T-helper 2 cell (primary cell): ENCODE measurements at regions not wholly inside any gene's neighbourhood (a gene's known extent, or its start where the extent isn't known, plus 50 kb on each side); places are given as distances from the start of the nearest gene placed in this dataset.

Experiments
- DNase-seq, 5 experiments: peaks; one replicate each; pipeline versions ENCODE4 v3.0.0 to v3.0.0-alpha.2; 2012 to 2022

DNA sequence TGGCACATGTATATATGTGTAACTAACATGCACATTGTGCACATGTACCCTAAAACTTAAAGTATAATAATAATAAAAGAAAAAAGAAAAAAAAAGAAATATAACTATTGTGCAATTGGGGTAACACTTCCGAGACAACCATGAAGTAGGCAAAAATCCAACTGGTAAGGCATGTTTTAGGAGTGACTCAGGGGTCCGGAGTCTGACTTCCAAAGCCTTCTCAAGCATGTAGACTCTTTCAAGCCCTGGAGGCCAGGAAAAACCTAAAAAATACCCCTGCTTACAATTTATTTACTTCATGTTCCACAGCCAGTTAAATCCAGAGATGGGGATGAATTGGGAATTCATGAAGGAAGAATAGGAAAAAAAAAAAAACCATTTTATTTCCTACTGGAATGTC is 161.3 kb upstream of the PHACTR1 start:
- DNase-seq: no peak

DNA sequence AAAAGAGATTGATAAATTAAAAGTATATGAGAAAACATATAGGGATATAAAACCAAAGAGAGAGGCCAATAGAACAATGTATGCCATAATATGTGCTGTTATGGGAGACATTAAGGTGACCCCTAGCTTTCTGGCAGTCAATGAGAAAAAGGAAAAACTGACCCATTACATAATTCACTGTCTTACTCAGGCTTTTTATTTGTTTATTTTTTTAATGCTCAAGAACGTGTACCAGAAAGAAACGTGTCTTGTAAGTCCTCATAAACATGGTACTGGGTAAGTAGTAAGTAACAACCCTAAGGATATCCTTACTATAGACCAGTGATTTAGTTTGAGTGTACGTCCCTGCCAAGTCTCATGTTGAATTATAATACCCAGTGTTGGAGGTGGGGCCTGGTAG is 160.8 kb upstream of the PHACTR1 start:
- no peak for DNase-seq

DNA sequence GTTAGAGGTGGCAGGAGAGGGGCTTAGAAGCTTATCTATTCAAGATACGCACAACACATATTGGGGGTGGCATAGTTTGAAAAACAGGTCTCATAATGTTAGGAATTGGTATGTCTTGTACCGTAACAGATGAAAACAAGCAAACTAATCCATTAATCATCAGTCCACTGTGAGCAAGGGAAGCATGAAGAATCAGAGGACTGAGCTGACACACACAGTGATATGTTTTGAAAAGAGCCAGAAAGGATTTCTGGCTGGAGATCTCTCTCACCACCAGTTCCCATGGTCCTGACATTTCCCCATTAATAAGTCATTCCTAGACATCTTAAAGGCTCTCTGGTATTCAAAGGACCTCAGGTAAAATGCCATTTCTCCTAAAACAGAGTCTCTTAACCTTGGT is 158.8 kb upstream of the PHACTR1 start:
- no peak for DNase-seq

DNA sequence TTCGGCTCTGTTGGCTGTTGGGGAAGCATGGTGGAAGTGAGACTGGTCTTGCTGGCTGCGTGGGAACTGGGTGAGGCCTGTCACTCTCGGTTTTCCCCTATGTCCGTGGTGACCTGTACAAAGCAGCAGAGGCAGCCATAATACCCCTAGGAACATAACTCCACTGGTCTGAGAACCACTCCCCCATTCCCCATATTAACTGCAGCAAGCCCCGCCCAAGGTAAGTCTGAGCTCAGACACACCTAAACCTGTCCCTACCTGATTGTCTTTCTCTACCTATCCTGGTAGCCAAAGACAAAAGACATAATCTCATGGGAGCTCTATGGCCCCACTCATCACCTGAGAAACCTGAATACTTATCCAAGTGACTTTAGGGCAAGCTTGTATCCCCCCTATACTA is 156.3 kb upstream of the PHACTR1 start:
- no peak for DNase-seq

DNA sequence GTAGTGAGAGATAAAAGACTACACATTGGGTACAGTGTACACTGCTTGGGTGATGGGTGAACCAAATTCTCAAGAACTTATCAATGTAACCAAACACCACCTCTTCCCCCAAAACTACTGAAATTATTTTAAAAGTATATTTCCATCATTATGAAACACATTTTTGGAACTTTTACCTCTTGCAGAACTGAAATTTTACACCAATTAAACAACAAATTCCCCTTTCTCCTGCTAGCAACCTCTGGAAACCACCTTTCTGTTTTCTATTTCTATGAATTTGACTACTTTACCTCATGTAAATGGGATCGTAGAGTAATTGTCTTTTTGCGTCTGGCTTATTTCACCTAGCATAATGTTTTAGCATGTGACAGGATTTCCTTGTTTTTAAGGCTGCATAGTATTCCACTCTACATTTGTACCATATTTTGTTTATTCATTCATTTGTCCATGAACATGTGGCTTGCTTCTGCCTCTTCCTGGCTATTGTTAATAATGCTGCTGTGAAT is 149.9 kb upstream of the PHACTR1 start:
- no peak for DNase-seq

DNA sequence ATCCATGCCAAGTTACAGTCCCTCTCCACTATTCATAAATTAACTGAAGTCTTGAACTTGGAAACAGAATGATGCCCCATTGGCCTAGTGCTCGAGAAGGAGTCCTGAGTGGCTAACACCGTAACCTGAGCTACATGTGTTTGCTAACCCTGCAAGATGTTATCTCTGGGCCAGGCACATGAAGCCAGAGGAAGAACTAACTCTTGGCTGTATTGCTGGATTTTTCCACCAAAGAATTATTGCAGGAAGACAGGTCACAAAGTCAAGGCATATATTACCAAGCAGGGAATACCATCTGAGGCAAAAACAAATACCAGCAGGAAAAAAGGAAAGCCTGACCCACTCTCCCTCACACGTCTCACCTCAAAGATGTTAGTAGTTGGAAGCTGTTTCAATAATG is 148.9 kb upstream of the PHACTR1 start:
- DNase-seq: no peak

DNA sequence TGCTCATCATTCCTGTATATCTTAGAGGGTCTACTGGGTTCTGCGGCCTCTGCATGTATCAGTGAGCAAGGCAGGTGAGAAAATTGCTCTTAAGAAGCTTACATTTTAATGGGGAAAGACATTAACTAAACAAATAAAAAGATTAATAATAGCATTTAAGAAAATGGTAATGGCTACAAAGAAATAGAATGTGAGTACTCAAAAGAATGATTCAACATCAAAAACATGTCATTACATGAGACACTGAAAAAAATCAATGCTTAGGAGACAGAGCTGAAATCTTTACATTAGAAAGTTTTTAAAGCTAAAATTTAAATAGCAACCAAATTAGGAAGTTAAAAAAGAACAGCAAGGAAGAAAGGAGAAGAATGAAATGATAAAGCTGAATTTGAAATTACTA is 146.9 kb upstream of the PHACTR1 start:
- no peak for DNase-seq

DNA sequence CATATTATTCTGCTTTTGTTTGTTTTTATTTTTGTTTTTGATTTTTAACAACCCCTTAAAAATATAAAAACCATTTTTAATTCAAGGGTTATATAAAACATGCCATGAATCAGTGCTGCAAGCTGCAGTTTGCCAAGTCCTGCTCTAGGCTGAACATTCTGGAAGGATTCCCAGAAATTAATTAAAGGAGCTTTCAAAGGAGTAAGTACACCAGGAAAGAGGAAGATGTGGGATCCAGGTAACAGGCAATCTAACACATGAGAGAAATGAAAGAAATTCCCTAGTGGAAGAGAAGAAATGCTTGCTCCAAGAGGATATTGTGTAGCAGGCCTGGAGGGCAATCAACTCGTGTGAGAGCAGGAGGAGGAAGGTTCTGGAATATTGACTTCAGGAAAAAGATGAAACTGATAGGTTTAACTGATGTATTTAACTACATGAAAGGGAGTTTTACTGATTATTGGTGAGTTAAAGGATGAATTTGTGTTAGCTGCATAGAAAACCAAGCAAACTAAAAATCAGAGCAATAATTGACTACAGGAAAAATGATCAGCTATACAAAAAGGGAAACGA is 146.0 kb upstream of the PHACTR1 start:
- DNase-seq: no peak

DNA sequence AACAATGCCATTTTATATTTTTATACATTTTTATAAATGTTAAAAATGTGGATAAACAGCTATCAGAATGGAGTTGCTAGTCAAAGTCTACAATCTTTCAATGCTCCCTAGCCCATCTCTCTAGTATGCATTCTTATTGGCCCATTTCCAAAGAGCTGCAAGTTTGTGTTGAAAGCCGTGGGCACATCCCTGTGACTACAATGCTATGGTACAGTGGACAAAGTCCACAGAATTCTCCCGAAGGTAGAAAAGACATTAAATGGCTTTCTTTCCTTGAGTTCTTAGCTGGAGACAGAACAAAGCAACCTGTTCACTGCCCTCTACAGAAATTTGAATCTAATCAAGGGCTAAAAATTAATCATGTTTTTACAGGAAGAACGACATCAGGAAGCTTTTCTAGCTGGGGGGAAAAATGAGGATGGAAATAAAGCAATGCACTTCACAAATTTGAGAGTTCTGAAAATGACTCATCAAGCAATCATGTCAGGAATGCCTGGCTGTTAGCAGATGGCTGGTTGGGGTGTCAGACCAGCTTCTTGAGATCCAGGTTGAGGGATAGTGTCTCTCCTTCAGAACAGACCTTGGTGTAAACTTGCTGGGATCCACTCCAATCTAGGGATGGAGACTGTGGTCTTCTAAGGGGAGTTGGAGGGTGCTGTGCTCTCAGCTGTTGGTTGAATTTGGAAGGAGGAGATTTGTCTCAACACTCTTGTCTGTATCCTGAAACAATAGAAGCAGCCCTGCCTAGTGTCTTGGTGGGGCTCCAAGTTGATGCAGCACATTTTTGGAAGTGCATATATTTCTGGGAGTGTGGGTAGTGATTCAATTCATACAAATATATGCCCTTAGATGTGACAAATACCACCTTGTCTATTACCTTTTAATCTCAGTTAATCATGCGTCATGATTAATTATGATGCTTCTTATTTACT is 143.4 kb upstream of the PHACTR1 start:
- DNase-seq: no peak

DNA sequence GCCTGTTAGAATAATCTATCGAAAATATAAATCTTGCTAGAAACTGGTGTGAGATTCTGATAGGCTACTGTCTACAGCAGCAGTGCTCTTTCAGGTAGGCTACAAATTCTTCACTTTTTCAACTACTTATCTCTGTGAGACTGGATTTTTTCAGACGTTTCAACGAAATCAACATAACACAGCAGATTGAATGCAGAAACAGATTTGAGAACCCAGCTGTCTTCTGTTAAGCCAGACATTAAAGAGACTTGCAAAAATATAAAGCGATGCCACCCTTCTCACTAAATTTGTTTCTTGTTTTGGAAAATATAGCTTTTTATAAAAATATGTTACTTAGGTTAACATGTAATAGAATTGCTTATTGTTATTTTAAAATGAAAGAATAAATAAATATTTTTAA is 140.6 kb upstream of the PHACTR1 start:
- no peak for DNase-seq

DNA sequence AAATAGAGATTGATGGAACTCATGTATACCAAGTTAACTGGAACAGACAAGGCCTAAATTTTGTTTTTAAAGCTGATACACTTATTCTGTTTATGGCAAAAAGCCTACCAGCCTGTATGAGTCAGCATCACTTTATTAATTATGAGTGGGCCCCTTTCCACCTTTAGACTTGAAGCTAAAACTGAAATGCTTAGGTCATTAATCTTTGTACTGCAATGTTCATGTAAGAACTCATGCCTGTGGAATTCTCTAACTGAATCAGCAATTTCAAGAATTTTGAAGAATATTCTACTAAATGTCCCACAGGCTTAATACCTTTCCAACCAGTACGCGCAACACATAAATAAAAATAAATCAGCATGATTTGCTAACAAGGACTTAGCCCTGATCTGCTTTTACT is 140.2 kb upstream of the PHACTR1 start:
- DNase-seq: no peak

DNA sequence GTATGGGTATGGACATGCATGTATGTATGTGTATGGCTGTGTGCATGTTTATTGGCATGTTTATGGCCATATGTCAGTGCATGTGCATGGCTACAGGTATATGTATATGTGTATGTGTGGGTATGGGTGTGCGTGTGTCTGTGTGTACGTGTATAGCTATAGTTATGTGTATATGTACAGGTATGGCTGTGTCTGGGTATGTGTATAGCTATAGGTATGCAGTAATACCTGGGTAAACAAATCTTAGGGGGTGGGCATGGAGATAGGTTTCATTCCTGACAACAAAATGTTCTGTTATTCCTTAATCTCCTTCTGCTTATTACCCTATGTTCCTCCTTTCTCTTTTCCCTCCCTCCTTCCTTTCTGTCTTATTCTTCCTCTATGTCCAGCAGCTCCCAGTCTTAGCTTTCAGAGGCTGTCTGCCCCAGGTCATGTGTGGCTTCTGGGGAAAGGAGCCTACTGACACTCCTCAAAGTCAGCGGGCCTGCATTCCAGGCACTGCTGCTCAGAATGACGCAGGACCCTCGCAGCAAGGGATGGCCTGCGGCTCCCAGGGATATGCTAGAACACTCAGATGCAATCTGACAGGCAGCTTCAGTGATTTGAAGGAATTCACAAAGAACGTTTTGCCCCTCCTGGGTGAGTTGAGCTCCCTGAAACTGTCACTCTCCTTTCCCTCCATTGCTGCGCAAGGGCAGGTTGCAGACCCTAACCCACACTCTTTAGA is 139.3 kb upstream of the PHACTR1 start:
- DNase-seq: no peak

DNA sequence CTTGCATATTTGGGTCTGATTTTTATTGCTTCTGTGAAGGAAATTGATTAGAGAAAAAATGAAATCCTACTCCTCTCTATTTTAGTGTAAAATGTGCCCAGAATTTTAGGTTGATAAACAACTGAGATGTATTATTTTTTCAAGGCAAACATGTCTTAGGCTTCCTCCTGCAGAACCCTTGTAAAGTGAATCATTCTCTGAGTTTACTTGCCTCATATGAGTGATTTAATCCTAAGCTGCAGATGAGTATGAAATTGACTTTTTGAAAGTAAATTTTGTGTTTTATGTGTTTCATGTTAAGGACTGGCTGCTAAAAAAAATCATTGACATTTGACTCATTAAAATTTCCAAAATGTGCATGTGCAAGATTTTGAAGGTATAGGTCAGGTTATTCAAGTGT is 138.5 kb upstream of the PHACTR1 start:
- DNase-seq: no peak

DNA sequence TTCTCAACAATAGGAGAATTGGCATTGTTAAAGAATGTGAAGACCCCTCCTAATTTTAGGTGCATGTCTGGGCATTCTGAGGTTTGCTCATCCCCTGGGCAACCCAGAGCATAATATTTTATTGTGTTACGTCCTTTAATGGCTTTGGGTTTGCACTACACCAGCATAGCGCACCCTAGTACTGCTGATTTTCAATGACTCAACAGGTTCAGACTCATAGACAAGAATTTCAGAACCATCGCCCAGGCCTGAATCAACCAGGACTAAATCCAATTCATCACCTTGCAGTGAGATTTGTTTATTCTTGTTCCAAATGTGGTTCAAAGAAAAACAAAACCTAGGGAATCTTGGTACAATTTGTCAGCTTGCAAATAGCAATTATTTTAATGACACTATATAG is 137.8 kb upstream of the PHACTR1 start:
- no peak for DNase-seq

DNA sequence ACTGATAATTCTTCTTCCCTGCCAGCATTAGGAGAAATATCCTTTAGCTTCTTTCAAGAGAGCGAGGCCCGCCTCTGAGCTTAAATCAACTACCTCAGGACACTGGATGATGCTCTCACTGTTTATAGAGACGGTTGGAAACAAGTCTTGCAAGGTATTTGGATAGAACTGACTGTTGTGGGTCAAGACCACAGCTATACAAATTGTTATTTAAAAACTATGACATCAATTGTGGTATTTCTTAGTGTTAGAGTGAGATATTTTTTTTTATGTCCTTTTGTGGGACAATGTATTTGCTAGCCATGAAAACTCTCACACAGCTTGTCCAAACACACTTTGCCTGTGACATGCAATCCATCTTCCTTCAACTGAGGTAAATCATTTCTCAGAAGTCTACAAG is 136.3 kb upstream of the PHACTR1 start:
- DNase-seq: no peak

DNA sequence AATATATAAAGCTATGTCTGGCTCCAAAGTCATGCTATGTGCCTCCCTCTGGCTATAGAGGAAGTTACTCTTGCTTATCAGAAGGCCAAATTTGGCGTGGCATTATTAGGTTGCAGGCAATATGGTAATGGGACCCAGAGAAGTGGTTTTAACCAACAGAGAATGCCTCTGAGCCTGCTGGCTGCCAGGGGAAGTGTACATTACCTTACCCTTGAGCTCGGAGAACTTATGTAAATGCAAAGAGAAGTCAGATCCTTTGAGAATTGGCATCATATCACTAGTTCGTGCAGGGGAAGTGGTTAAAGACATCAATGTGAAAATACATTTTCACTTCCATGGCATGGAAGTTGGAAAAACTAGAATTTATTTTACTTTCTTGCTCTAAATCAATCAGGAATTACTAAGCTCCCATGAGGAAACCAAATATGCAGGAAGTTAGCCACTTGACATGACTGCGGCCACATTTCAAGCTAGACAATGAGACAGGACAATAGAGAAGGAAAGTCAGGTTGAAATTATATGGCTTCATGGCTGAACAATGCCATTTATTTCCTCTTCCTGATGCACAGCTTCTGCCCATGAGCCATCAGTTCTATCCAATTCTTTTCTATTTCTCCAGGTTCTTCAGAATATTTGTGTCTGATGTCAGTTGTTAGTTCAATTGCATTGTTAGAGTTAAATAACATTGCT is 134.0 kb upstream of the PHACTR1 start:
- peak in 1 of 5 experiments; percentile 3 for DNase-seq

DNA sequence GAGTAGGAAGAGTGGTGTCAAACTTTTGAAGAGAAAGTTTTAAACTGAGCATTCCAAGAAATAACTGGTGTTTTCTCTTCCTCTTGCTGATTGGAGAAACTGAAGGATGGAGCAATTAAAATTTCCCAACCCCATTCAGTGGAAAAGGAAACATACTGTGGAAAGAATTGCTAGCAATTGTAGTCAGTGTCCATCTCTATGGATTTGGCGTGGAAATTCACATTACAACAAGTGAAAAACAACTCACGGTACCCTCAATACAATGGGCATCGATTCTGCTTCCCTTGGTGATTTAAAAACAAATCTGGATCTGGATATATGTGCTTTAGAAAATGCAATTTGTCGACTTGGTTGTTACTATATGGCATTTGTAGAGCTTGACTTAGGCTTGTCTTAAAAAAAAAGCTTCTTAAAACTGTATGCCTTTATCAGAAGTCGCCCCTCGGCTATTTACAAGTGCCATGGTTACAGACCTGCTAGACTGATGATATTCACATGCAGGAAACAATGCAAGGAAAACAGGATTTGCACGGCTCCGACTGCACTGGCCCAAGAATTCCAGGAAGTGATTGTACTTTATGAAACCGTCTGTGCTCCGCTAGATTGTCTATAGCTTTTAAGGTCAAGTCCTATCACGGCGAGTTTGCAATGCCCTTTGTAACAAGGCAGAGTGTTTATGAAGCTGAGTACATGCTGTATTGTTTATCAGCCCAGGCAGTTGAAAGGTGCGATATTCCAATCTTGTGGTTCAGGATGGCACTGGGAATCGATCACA is 131.7 kb upstream of the PHACTR1 start:
- DNase-seq: no peak

DNA sequence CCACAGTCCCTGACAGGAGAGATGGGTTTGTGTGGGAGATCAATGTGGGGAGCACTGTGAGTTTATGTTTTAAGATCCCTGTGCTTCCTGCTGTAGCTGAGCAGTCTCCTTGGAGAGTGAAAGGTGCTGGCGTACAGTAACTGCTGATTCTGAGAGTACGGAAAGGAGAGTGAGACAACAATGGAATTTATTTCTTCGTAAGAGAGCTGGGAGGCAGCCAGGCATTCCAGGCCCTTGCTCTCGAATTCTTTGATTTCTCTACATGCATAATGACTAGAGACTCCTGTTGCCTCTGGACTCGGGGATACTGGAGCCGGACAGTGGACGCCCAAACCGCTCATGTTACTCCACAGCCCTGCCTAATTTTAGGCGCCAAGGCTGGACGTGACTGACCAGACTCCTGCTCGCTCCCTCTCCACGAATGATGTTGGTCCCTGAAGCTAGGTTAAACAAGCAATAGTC is 131.0 kb upstream of the PHACTR1 start:
- no peak for DNase-seq

DNA sequence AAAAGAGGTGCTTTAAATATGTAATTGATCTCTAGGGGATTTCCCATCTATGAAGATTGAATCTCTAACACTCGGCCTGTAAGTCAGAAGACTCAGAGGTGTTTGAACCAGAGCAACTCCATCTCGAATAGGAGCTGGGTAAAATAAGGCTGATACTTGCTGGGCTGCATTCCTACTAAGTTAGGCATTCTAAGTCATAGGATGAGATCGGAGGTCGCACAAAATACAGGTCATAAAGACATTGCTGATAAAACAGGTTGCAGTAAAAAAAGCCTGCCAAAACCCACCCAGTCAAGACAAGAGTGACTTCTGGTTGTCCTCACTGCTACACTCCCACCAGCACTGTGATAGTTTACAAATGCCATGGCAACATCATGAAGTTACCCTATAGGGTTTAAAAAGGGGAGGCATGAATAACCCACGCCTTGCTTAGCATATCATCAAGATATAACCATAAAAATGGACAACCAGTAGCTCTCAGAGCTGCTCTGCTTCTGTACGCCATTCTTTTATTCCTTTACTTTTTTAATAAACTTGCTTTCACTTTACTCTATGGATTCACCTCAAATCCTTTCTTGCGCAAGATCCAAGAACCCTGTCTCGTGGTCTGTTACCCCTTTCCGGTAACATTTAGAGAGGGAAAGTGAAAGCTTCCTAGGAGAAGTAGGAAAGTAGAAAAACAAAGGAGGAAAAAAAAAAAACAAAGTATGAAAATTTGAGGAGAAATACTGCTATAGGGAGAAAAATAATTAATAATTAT is 129.7 kb upstream of the PHACTR1 start:
- no peak for DNase-seq

DNA sequence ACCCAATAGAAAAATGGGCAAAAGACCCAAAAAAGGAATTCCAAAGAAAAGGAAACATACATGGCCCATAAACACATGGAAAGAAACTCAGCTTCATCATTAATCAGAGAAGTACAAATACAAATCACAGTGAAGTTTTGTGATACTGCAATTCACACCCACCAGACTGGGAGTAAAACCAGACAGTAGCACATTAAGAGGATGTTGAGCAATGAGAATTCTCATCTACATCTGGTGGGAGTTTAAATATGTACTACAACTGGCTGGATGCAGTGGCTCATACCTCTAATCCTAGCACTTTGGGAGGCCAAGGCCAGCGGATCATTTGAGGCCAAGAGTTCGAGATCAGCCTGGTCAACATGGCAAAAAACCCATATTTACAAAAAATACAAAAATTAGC is 125.7 kb upstream of the PHACTR1 start:
- DNase-seq: no peak

DNA sequence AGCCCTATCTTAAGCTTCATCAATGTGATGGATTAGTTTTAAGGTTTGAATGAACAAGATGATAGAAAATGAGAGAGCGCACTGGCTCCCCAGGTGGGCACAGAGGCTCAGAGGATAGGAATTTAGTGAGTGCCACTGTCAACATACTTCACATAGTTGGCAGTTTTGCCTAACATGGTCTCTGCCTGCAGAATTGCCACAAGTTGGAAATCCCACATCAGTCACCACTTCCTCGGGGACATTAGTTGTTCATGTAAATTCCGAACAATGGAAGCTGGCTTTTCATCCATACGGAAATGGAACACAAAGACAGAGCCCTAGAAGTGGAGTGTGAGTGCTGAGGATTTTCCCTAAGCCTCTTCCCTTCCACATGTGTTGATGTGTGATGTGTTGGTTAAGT is 123.9 kb upstream of the PHACTR1 start:
- DNase-seq: no peak
